RWPE1 (cell line): ENCODE measurements at regions not wholly inside any gene's neighbourhood (a gene's known extent, or its start where the extent isn't known, plus 50 kb on each side); places are given as distances from the start of the nearest gene placed in this dataset.

Source experiments
- CTCF ChIA-PET: fragments of 350-600 bp; sonication (Branson Sonifier 250); formaldehyde crosslinking; extraction: SDS; loops from one replicate; lab custom pipeline; 2021; lab: Yijun Ruan, JAX
- POLR2A ChIA-PET: fragments of 400-600 bp; formaldehyde crosslinking; extraction: SDS; loops from one replicate; lab custom pipeline; 2020; ENCODE audit warnings: antibody characterized with exemption; ENCODE audit not compliant: low non-redundant PET; lab: Yijun Ruan, JAX
- DNase-seq: peaks from one replicate; pipeline ENCODE4 v3.0.0; 2012; ENCODE audit warnings: low spot score
- H3K27ac ChIP-seq: fragments of 450-650 bp; 2 replicates; pipeline ENCODE4 v1.5.1; 2017
- CTCF ChIP-seq: fragments of 450-650 bp; conservative IDR thresholded peaks from 2 replicates; pipeline ENCODE4 v1.5.1; 2017; ENCODE audit warnings: low read depth, mild to moderate bottlenecking

- CTCF ChIA-PET = no interaction called here
- TF ChIP-seq CTCF = no peak
- no peak overlapping the region for H3K27ac ChIP-seq
- DNase-seq = no peak
- POLR2A ChIA-PET = no interaction called here
These were observed 480.0 kb downstream of the ZNF536 start for GRCh38 chr19:30852168-30852567.

- no peak overlapping the region for H3K27ac ChIP-seq
- POLR2A ChIA-PET = no interaction called here
These were observed 479.5 kb downstream of the ZNF536 start for GRCh38 chr19:30851646-30852045.

DNA sequence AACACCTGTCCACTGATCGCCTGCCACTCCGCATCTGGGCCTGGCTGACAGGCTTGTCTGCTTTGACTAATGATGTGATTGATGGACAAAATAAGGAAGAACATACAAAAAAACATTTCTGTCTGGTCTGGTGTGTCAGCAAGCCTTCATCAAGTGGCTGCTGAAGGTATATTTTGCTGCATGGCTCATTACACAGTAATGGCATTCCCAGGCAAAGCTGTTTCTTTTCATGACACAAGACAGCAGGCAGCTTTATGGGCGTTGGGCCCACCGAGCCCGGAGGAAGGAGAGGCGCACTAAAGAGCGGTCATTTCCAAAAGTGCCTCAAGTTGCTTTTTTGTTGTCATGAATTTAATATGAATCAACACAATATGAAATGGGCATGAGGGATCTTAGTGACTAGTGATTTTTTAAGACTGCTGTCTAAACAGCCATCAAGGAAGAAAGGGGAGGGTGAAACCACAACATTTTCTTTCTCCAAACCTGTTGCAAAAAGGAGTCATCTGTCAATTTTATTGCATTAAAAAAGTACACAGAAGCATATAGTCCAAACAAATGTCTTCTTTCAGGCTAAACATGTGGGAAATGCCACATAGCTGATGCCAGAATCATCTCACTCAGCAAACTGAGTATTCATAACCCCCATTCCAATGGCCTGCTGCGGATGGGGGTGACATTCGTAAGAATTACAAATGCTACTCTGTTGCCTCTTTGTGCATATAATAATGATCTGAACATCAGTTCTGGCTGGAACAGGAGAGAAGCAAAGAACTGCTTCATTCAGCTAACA lies 476.6 kb downstream of the ZNF536 start:
- no peak for TF ChIP-seq CTCF
- POLR2A ChIA-PET = interaction anchor here (0.7 kb wide), 1 partner anchor 605 kb away, joined by 3 read pairs; no protein-coding TSS in a partner anchor
- CTCF ChIA-PET = no interaction called here
- H3K27ac ChIP-seq = no peak overlapping the region
- no peak for DNase-seq

More at GRCh38 chr19:30851646-30852045, 479.5 kb downstream of the ZNF536 start:
- TF ChIP-seq CTCF = no peak
- DNase-seq = no peak
- CTCF ChIA-PET = no interaction called here

GRCh38 chr19:30846102-30846501 lies 473.9 kb downstream of the ZNF536 start:
- no peak for DNase-seq
- no peak for TF ChIP-seq CTCF
- H3K27ac ChIP-seq = no peak overlapping the region
- CTCF ChIA-PET = no interaction called here
- POLR2A ChIA-PET = no interaction called here

DNA sequence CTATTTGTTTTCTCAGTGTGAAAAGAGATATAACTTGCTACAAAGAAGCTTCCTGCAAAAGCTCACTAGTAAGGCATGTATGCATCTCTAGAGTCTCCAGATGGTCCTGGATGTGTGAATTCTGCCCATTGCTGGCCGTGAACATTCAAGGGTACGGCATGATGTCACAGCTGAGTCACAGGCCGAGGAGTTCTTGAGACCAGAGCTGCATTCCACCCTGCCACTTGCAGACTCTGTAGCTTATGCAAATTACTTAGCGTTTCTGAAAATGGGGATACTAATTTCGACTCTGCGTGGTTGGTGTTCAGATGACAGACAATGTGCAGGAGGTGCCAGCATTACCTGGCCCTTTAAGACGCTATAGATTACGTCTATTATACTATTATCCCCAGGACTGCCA lies 470.7 kb downstream of the ZNF536 start:
- ChIA-PET POLR2A (no interaction called here), CTCF (interaction anchor here (0.6 kb wide), 1 partner anchor 104 kb away, joined by 3 read pairs; no protein-coding TSS in a partner anchor)
- TF ChIP-seq CTCF = no peak
- no peak overlapping the region for H3K27ac ChIP-seq
- no peak for DNase-seq

- TF ChIP-seq CTCF = no peak
- POLR2A ChIA-PET = no interaction called here
- no peak for DNase-seq
- CTCF ChIA-PET = interaction anchor here (0.6 kb wide), 1 partner anchor 67 kb away, joined by 3 read pairs; no protein-coding TSS in a partner anchor
- H3K27ac ChIP-seq = no peak overlapping the region
These were observed 469.8 kb downstream of the ZNF536 start for GRCh38 chr19:30841934-30842333.
